Right atrium auricular region (tissue), 2 donors: ENCODE measurements at regions not wholly inside any gene's neighbourhood (a gene's known extent, or its start where the extent isn't known, plus 50 kb on each side); places are given as distances from the start of the nearest gene placed in this dataset.

Source experiments
- DNase-seq: peaks from one replicate; pipeline ENCODE4 v3.0.0-alpha.2; 2019; ENCODE audit warnings: low spot score
- H3K27ac ChIP-seq, 2 donors: fragments of 200-600 bp; sonication (generic); 1 replicate in 1 of 2; 2 replicates in 1 of 2; pipeline ENCODE4 v1.5.1; 2016 to 2019
- H3K27me3 ChIP-seq, 2 donors: fragments of 200-600 bp; sonication (generic); one replicate each; pipeline versions ENCODE4 v1.5.1 to v1.6.0; 2017 to 2019
- H3K36me3 ChIP-seq: fragments of 200-600 bp; sonication (generic); one replicate; pipeline ENCODE4 v1.5.1; 2016
- H3K4me1 ChIP-seq, 2 donors: fragments of 200-600 bp; sonication (generic); one replicate each; pipeline versions ENCODE4 v1.5.1 to v1.6.0; 2017 to 2019
- H3K4me3 ChIP-seq, 2 donors: fragments of 200-600 bp; sonication (generic); 1 replicate in 1 of 2; 2 replicates in 1 of 2; pipeline ENCODE4 v1.5.1; 2017 to 2019; ENCODE audit warnings: mild to moderate bottlenecking in 1 of 2, moderate library complexity in 1 of 2
- H3K9me3 ChIP-seq, 2 donors: fragments of 200-600 bp; sonication (generic); one replicate each; pipeline ENCODE4 v1.5.1; 2019
- CTCF ChIP-seq, 2 donors: fragments of 200-600 bp; sonication (generic); IDR thresholded peaks; one replicate each; pipeline ENCODE4 v1.5.1; 2019; ENCODE audit warnings: antibody characterized with exemption in 2 of 2

DNA sequence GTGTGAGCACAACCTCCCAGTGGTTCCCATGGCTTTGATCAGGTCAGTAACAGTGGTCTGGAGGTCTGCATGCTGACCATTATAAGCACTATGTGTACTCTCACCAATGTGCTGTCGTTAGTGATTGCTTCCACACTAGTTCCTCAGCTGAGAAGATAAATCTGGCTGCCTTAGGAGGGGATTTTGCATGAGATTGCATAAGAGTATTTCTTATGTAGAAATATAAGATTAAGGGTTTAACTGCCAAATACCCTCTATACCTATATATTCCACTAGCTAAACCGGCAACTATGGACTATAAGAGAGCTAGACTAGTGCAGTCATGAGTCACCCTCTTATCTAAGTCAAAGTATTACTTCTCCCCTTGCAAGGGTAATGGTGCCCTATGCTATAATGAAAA lies 580.2 kb downstream of the CDH11 start:
- TF ChIP-seq CTCF (IDR thresholded peaks at IDR 0.05), result no peak

GRCh38 chr16:64540434-64540833 lies 581.4 kb downstream of the CDH11 start:
- no peaks in the 10 kb centered on the region for H3K27me3 ChIP-seq
- no peak overlapping the region for H3K4me3 ChIP-seq
- DNase-seq, result no peak
- no peak overlapping the region for H3K27ac ChIP-seq
- no peaks in the 10 kb centered on the region for H3K36me3 ChIP-seq
- no peak for TF ChIP-seq CTCF (IDR thresholded peaks at IDR 0.05)
- H3K4me1 ChIP-seq, result no peaks in the 10 kb centered on the region
- H3K9me3 ChIP-seq, result no peaks in the 10 kb centered on the region

More for the DNA sequence above, 580.2 kb downstream of the CDH11 start:
- Histone ChIP-seq H3K27ac (no peak overlapping the region), H3K27me3 (no peaks in the 10 kb centered on the region), H3K4me1 (no peaks in the 10 kb centered on the region), H3K9me3 (no peaks in the 10 kb centered on the region), H3K4me3 (no peak overlapping the region), H3K36me3 (no peaks in the 10 kb centered on the region)
- no peak for DNase-seq

- no peak overlapping the region for H3K4me3 ChIP-seq
- H3K9me3 ChIP-seq, result no peaks in the 10 kb centered on the region
- no peaks in the 10 kb centered on the region for H3K27me3 ChIP-seq
- DNase-seq, result no peak
- no peaks in the 10 kb centered on the region for H3K4me1 ChIP-seq
- TF ChIP-seq CTCF (IDR thresholded peaks at IDR 0.05), result no peak
- H3K27ac ChIP-seq, result no peak overlapping the region
- no peaks in the 10 kb centered on the region for H3K36me3 ChIP-seq
These were observed 582.0 kb downstream of the CDH11 start for GRCh38 chr16:64539811-64540371.

DNA sequence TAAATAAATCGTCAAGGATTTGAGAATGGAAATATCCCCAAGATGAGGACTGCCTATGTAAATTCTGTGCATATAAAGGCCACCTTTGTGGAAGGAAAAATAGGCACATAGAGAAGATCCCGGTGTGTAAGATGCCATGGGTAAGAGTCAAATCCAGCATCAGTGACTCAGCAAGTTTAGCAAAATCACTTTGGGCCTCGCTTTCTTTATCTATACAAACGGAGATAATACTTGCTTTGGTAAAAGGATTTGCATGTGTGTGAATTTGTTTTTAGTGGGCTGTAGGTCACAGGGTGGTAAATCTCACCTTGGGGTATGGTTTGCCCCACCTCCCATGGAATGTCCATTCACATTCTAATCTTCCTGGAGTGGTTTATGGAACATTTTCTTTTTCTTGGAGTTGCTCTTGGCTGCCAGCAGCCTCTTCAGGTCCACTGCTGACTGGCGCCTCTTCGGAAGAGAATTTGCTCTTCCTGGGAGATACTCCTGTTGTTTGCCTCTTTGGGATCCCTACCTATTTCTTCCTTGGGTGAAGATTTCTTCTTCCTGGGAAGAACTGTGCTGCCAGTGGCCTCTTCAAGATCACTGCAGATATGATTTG lies 587.6 kb downstream of the CDH11 start:
- Histone ChIP-seq H3K4me1 (no peaks in the 10 kb centered on the region), H3K4me3 (no peak overlapping the region), H3K9me3 (no peaks in the 10 kb centered on the region), H3K36me3 (no peaks in the 10 kb centered on the region), H3K27ac (no peak overlapping the region), H3K27me3 (no peaks in the 10 kb centered on the region)
- no peak for DNase-seq
- no peak for TF ChIP-seq CTCF (IDR thresholded peaks at IDR 0.05)

DNA sequence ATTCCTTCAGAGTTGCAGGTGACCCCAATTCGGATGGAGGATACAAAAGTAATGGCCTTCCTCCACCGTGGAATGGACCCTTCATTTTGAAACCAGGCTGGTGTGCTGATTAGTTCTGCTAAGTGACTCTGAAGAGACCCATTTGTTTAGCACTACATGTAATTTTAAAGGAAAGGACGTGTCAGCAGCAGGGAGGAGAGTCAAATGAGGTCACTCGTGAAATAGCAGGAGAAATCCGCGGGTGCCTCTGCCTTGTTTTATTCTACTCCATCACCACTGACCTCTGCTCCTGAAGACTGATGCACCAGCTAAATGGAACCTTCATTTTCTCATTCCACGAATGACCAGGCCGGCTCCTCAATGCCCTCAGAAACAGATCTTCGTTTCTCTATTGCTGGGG lies 589.2 kb downstream of the CDH11 start:
- Histone ChIP-seq H3K27me3 (no peaks in the 10 kb centered on the region), H3K36me3 (no peaks in the 10 kb centered on the region), H3K27ac (no peak overlapping the region), H3K9me3 (no peaks in the 10 kb centered on the region), H3K4me1 (no peaks in the 10 kb centered on the region), H3K4me3 (no peak overlapping the region)
- no peak for DNase-seq
- no peak for TF ChIP-seq CTCF (IDR thresholded peaks at IDR 0.05)

GRCh38 chr16:64532117-64532516 lies 589.7 kb downstream of the CDH11 start:
- no peak for TF ChIP-seq CTCF (IDR thresholded peaks at IDR 0.05)
- no peaks in the 10 kb centered on the region for H3K4me1 ChIP-seq
- H3K4me3 ChIP-seq, result no peak overlapping the region
- no peak overlapping the region for H3K27ac ChIP-seq
- no peaks in the 10 kb centered on the region for H3K9me3 ChIP-seq
- no peaks in the 10 kb centered on the region for H3K27me3 ChIP-seq
- DNase-seq, result no peak
- no peaks in the 10 kb centered on the region for H3K36me3 ChIP-seq
